GM19438 (cell line): ENCODE measurements at regions not wholly inside any gene's neighbourhood (a gene's known extent, or its start where the extent isn't known, plus 50 kb on each side); places are given as distances from the start of the nearest gene placed in this dataset.

Experiments
- ATAC-seq: cut with Tn5 transposase; IDR thresholded peaks from one replicate; pipeline ENCODE4 v1.9.1; 2021; ENCODE audit warnings: low read depth; ENCODE audit not compliant: unreplicated experiment

DNA sequence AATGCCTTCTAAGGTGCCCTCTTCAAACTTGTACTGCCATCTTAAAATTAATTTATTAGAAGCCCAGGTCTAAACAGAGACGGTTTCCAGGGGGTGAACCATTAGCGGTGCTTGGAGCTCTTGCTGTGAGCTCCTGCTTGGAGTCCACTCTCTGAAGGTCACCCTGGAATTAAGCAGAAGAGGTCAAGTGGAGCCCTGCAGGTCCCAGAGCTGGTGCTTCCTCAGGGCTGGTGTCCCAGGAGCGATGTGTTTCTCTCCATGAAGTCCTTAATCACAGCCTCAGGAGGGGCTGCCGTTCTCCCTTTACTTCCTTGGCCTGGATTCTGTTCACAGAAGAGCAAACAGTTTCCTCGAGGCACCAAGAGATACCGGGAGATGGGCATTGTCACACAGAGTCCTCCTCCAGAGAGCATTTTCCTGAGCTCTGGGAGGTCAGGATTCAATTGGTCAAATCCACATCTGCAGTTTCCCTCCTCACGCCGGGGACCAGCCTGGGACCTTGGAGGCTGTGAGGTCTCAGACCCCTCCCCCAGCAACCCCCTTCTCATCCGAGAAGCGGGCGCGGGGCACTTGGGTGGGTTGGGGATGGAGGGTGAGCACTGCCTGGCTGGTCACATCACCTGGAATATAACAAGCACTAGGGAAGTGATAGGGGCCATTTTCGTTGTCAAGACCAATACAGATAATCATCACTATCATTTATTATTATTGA, 310.4 kb downstream of the AJAP1 start:
- no peak for ATAC-seq

GRCh38 chr1:4963251-4963650, 308.8 kb downstream of the AJAP1 start:
- ATAC-seq: no peak

- ATAC-seq: no peak
These were observed 308.4 kb downstream of the AJAP1 start for GRCh38 chr1:4962836-4963235.

- ATAC-seq: no peak
These were observed 307.7 kb downstream of the AJAP1 start for GRCh38 chr1:4961935-4962645.

DNA sequence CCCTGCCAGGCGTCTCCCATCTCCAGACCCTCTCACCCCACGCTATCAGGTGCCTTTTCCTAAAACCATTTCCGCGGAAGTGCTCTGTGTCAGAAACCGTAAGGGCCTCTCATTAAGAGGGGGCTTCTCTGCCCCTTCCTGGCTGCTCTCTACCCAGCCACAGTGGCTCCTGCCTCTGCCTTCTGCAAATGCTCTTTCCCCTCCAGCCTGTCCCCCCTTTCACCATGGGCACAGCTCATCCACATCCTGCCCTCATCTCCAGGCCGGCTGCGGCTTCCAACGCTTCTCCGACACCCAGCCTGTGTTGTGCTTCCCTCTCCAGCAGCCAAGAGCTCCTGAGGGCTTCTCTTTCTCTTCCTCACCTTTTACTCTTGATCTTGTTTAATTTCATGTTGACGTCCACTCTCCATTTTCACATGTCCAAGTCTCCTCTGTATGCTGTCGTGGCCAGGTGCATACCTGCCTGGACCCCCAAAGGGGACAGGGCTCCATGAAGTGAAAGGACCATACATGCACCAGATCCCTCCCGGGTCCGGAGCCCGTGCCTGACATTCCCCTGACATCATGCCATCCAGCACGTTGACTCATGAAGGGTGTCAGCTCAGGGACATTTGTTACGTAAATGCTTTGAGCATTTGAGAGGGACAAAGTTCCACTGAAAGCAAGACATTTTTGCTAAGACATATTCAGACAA, 306.5 kb downstream of the AJAP1 start:
- ATAC-seq: no peak

DNA sequence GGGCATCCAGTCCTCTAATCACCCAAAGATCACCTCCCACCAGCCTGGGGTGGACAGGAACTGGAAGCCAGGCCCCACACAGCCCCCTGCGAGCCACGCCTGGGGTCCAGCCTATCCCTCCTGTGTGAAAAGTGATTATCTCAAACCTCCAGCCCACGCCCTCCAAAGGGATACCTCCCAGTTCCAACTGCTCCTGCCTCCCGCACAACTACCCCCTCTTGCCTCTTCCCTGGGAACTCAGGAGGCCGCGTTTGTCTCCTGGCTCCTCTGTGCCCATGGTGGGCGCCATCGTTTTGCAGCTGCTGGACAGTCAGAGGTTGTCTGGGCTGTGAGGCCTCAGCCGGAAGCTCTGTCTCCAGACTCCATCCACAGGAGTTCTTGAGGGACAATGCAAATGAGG, 305.9 kb downstream of the AJAP1 start:
- ATAC-seq: no peak

DNA sequence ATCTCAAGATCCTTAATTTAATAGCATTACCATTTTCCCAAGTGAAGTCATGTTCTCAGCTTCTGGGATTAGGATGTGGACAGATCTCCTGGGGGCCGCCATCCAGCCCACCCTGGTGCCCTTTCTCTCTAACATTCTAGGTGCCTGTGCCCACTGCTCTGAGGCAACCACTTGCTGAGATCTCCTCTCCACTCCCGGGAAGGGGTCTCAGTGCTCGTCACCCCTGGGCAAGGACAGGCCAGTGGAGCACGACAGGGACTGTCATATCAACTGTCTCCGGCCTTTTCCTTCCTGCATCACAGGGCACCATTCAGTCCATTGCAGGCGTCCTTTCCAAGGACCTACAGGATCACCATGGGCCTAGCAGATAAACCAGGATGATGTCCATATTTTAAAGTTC, 304.8 kb downstream of the AJAP1 start:
- ATAC-seq: no peak

- no peak for ATAC-seq
These were observed 302.6 kb downstream of the AJAP1 start for GRCh38 chr1:4957027-4957426.

- ATAC-seq: no peak
These were observed 300.0 kb downstream of the AJAP1 start for GRCh38 chr1:4954392-4954791.

GRCh38 chr1:4951601-4952000, 297.2 kb downstream of the AJAP1 start:
- no peak for ATAC-seq

GRCh38 chr1:4946343-4946742, 291.9 kb downstream of the AJAP1 start:
- ATAC-seq: no peak

DNA sequence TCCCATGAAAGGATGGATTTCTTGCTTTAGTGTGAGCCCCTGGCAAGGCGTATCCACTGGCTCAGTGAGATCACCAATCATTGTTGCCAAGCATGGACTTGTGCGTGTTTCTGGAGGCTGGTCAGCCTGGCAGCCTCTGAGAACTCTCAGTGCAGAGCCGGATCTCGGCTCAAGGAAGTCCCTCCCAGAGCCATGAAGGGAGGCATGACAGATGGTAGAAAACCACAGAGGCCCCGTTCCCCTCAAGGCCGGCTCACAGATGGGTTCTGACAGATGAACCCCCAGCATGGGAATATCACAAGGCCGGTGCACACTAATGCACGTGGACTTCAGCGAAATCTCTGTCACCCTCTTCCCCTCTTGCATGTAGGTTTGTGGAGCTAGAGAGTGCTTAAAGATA, 290.5 kb downstream of the AJAP1 start:
- ATAC-seq: no peak

- no peak for ATAC-seq
These were observed 289.7 kb downstream of the AJAP1 start for GRCh38 chr1:4944072-4944471.

DNA sequence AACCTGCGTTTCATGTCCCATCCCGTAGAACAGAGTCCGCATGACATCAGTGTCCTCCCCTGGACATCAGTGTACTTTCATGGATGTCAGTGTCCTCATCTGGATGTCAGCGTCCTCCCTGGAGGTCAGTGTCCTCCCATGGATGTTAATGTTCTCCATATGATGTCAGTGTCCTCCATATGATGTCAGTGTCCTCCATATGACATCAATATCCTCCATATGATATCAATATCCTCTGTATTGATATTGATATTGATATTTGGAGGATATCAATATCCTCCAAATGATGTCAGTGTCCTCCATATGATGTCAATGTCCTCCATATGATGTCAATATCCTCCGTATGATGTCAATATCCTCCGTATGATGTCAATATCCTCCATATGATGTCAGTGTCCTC, 284.9 kb downstream of the AJAP1 start:
- no peak for ATAC-seq

GRCh38 chr1:4937876-4938534, 283.6 kb downstream of the AJAP1 start:
- ATAC-seq: no peak

- ATAC-seq: no peak
These were observed 281.4 kb downstream of the AJAP1 start for GRCh38 chr1:4935807-4936206.

GRCh38 chr1:4933232-4933631, 278.8 kb downstream of the AJAP1 start:
- no peak for ATAC-seq

- no peak for ATAC-seq
These were observed 278.1 kb downstream of the AJAP1 start for GRCh38 chr1:4932311-4933030.

GRCh38 chr1:4931486-4931885, 277.1 kb downstream of the AJAP1 start:
- no peak for ATAC-seq

DNA sequence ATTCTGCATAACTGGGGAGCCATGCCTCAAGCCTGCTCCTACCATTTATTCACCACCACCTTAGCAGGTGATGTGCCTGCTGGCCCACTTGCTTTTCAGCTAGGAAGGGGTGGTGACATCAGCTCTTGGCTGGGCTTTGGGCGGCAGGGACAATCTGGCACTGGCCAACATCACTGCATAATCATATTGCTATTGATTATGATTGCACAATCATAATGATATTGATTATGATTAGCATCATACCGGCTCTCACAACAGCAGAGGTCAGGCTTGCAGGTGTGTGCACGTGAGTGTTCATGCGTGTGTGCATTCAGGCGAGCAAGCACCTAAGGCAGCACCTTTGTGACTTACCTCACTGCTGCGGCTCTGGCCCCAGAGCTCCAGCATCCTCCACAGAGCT, 273.8 kb downstream of the AJAP1 start:
- ATAC-seq: no peak

DNA sequence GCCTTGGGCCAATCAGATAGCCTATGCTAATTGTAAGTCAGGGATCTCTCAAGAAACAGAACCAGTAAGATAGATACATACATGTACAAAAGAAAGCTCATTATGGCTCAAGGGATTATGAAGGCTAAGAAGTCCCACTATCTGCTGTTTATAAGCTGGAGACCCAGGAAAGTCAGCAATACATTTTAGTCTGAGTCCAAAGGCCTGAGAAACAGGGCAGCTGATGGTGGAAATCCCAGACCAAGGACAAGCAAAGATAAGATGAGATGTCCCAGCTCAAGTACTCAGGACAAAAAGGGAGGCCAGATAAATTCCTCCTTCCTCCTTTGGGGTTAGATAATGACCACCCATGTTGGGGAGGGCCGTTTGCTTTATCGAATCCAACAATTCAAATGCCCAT, 269.9 kb downstream of the AJAP1 start:
- ATAC-seq: no peak
